Omental fat pad (tissue), 3 donors: ENCODE measurements at regions not wholly inside any gene's neighbourhood (a gene's known extent, or its start where the extent isn't known, plus 50 kb on each side); places are given as distances from the start of the nearest gene placed in this dataset. TPM values are rescaled to one million over a fixed set of nuclear protein-coding genes. Genes with fewer than 3 reads are reported as not detected.

Experiments
- ATAC-seq: fragments of 150-250 bp; one replicate; pipeline ENCODE4 v1.9.1; 2016; ENCODE audit warnings: mild to moderate bottlenecking, moderate library complexity; ENCODE audit not compliant: low FRiP score
- DNase-seq: peaks from one replicate; pipeline ENCODE4 v3.0.0-alpha.2; 2019; ENCODE audit warnings: low spot score
- CTCF ChIP-seq, 3 donors: fragments of 450-650 bp; IDR thresholded peaks; one replicate each; pipeline ENCODE4 v1.5.1; 2016 to 2017; ENCODE audit warnings: antibody characterized with exemption in 3 of 3, mild to moderate bottlenecking in 3 of 3, moderate library complexity in 2 of 3
- small RNA-seq: library from RNA; depleted of rRNA; stranded (forward); fragments of <200 nt; gene quantifications from one replicate; pipeline ENCODE3, GENCODE V24; 2016

DNA sequence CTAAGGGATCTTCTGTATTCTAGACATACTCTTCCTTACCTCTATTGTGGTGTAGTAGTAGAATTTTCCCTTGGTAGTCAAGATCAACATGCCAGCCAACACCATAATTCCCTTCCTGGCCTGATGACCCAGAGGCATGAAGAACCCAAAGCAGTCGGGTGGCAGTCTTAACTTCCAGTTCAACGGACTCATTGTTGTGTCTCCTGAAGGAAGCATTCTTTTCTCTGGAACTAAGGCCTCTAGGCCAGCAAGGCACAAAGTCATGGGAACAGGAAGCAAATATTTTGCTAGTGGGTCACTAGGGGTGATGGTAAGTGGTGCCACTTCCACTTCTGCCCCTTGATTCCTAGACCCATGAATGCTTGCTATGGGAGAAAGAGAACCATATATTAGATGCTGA lies 55.2 kb upstream of the DAPK1 start:
- ATAC-seq, result no peak
- TF ChIP-seq CTCF (IDR thresholded peaks at IDR 0.05), result no peak
- DNase-seq, result no peak

DNA sequence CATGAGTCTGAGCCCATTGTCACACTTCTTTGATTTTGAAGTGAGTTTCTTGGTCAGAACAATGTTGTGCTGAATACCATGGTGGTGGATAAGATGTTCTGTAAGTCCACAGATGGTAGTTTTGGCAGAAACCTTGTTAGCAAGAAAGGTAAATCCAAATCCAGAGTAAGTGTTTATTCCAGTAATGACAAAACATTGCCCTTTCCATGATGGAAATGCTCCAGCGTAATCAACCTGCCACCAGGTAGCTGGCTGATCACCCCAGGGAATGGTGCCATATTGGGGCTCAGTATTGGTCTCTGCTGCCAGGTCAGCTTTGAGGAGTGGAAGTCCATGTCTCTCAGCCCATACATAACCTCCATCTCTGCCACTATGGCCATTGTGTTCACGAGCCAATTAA lies 54.7 kb upstream of the DAPK1 start:
- ATAC-seq (no peak), DNase-seq (no peak)
- no peak for TF ChIP-seq CTCF (IDR thresholded peaks at IDR 0.05)

GRCh38 chr9:87443461-87443860 lies 54.2 kb upstream of the DAPK1 start:
- DNase-seq (no peak), ATAC-seq (no peak)
- no peak for TF ChIP-seq CTCF (IDR thresholded peaks at IDR 0.05)

DNA sequence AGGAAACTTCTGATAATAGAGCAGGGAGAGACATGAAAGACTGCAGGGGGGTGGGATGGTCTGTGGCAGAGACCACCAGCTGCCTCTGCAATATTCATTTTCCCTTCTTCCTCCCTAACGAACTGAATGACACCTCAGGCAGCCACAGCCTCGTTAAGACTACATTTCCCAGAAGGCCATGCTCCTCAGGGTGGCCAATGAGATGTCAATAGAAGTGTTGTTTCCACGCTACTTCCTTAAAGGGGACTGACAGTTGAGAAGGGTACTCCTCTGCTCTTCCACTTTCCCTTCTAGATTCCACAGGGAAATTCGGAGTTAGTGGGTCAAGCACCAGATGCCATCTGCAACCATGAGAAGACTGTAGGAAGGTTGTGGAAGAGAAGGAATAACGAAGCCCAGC lies 52.0 kb upstream of the DAPK1 start:
- ATAC-seq (no peak), DNase-seq (no peak)
- no peak for TF ChIP-seq CTCF (IDR thresholded peaks at IDR 0.05)

DNA sequence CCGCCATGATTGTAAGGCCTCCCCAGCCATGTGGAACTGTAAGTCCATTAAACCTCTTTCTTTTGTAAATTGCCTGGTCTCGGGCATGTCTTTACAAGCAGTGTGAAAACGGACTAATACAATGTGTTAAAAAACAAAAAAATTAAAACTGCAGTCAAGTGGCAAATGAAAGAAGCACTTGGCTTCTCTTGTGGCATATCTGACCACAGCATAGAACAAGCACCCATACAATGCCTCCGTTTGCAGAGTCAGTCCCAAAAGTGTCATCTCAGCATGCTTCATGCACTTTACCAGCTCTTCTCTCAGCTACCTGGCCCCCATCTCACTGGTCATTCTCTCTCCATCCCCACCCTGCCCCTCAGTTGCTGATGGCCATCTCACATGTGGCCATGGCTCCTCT lies 51.1 kb upstream of the DAPK1 start:
- DNase-seq (no peak), ATAC-seq (no peak)
- TF ChIP-seq CTCF (IDR thresholded peaks at IDR 0.05), result no peak

DNA sequence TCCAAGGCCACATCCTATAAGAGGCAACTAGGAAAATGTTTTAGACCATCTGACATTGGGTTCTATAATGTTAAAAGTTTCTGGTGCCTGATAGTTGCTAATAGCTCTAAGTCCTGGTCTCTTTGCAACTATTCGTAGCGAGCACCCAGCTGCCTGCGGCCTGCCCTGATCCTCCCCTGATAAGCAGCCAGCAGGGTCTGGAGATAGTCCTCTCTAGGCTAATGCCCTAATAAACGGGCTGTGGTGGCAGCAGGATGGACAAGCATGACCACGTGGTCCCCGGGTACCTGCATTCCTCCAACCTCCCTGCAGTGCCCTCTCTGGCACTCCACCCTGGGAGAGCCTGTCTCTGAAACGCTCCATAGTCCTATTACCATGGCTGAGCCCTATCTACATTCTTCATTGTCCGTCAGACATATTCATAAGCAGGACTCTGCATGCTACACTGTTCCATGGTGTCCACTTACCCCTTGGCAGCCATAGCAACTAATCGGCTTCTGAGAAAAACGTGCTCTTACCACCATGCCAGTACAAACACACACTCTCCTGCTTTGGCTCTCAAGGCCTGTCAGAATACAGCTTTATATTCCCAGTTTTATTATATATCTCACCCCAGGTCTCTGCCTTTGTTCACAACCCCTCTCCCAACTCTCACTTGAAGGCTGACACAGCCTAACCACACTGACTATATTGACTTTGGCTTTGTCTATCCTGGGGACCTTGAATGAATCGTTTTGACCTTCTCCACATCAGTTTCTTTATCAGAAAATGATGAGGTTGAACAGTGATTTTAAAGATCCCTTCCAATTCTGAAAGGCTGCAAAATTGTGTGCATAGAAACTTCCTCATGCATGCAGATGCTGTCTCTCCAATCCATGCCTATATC lies 49.9 kb upstream of the DAPK1 start:
- no peak for TF ChIP-seq CTCF (IDR thresholded peaks at IDR 0.05)
- no peak for DNase-seq
- no peak for ATAC-seq

Small RNAs in the stretch of these regions (small RNA-seq; reads per million reads assigned to genes)
- not detected for gene AL353752.1
- not detected for gene RF00568
